ENCODE measurements at regions not wholly inside any gene's neighbourhood (a gene's known extent, or its start where the extent isn't known, plus 50 kb on each side); places are given as distances from the start of the nearest gene placed in this dataset.

- Mint-ChIP-seq H3K27ac (no peak overlapping the region), H3K9me3 (peaks cover 0 to 2% (median 0%) of the 10 kb centered on the region in 6 donors), H3K4me1 (no peaks in the 10 kb centered on the region), H3K36me3 (no peaks in the 10 kb centered on the region), H3K27me3 (ENCODE audit: low read depth in 3 of 3) (peaks cover 2 to 3% (median 2%) of the 10 kb centered on the region in 3 donors), H3K4me3 (no peak overlapping the region)
- no peak for DNase-seq
Measured at GRCh38 chr6:156319707-156320106, 457.5 kb upstream of the ARID1B start.

GRCh38 chr6:156316583-156317125 lies 460.5 kb upstream of the ARID1B start:
- no peak for DNase-seq
- peaks cover 2 to 3% (median 3%) of the 10 kb centered on the region in 3 donors for H3K27me3 Mint-ChIP-seq (ENCODE audit: low read depth in 3 of 3)
- H3K4me1 Mint-ChIP-seq: no peaks in the 10 kb centered on the region
- no peak overlapping the region for H3K27ac Mint-ChIP-seq
- H3K4me3 Mint-ChIP-seq: no peak overlapping the region
- peaks cover 0 to 2% (median 0%) of the 10 kb centered on the region in 6 donors for H3K9me3 Mint-ChIP-seq
- H3K36me3 Mint-ChIP-seq: no peaks in the 10 kb centered on the region

GRCh38 chr6:156315146-156315545 lies 462.0 kb upstream of the ARID1B start:
- no peak for DNase-seq
- H3K27me3 Mint-ChIP-seq (ENCODE audit: low read depth in 3 of 3): peaks cover 2 to 6% (median 3%) of the 10 kb centered on the region in 3 donors
- H3K4me1 Mint-ChIP-seq: no peaks in the 10 kb centered on the region
- H3K9me3 Mint-ChIP-seq: peaks cover 0 to 3% (median 0%) of the 10 kb centered on the region in 6 donors
- H3K4me3 Mint-ChIP-seq: no peak overlapping the region
- no peak overlapping the region for H3K27ac Mint-ChIP-seq
- H3K36me3 Mint-ChIP-seq: no peaks in the 10 kb centered on the region

- H3K4me3 Mint-ChIP-seq: no peak overlapping the region
- H3K4me1 Mint-ChIP-seq: no peaks in the 10 kb centered on the region
- peaks cover 0 to 6% (median 0%) of the 10 kb centered on the region in 3 donors for H3K27me3 Mint-ChIP-seq (ENCODE audit: low read depth in 3 of 3)
- no peak for DNase-seq
- H3K36me3 Mint-ChIP-seq: no peaks in the 10 kb centered on the region
- H3K27ac Mint-ChIP-seq: no peak overlapping the region
- H3K9me3 Mint-ChIP-seq: peaks cover 0 to 7% (median 0%) of the 10 kb centered on the region in 6 donors
Measured at GRCh38 chr6:156313037-156313436, 464.1 kb upstream of the ARID1B start.

- Mint-ChIP-seq H3K27me3 (ENCODE audit: low read depth in 3 of 3) (peaks cover 0 to 4% (median 0%) of the 10 kb centered on the region in 3 donors), H3K27ac (no peak overlapping the region), H3K9me3 (peaks cover 0 to 7% (median 0%) of the 10 kb centered on the region in 6 donors), H3K4me1 (no peaks in the 10 kb centered on the region), H3K4me3 (no peak overlapping the region), H3K36me3 (no peaks in the 10 kb centered on the region)
- DNase-seq: no peak
Measured at GRCh38 chr6:156311291-156311690, 465.9 kb upstream of the ARID1B start.

GRCh38 chr6:156310701-156311100 lies 466.5 kb upstream of the ARID1B start:
- no peaks in the 10 kb centered on the region for H3K36me3 Mint-ChIP-seq
- peaks cover 0 to 7% (median 0%) of the 10 kb centered on the region in 3 donors for H3K27me3 Mint-ChIP-seq (ENCODE audit: low read depth in 3 of 3)
- DNase-seq: no peak
- no peak overlapping the region for H3K27ac Mint-ChIP-seq
- H3K9me3 Mint-ChIP-seq: peaks cover 0 to 7% (median 0%) of the 10 kb centered on the region in 6 donors
- no peaks in the 10 kb centered on the region for H3K4me1 Mint-ChIP-seq
- no peak overlapping the region for H3K4me3 Mint-ChIP-seq

- H3K4me3 Mint-ChIP-seq: no peak overlapping the region
- H3K27ac Mint-ChIP-seq: no peak overlapping the region
- peaks cover 0 to 6% (median 0%) of the 10 kb centered on the region in 3 donors for H3K27me3 Mint-ChIP-seq (ENCODE audit: low read depth in 3 of 3)
- H3K9me3 Mint-ChIP-seq: peaks cover 0 to 7% (median 0%) of the 10 kb centered on the region in 6 donors
- H3K4me1 Mint-ChIP-seq: no peaks in the 10 kb centered on the region
- DNase-seq: no peak
- no peaks in the 10 kb centered on the region for H3K36me3 Mint-ChIP-seq
Measured at GRCh38 chr6:156309017-156309416, 468.2 kb upstream of the ARID1B start.

- no peak overlapping the region for H3K27ac Mint-ChIP-seq
Measured at GRCh38 chr6:156308604-156309003, 468.6 kb upstream of the ARID1B start.

GRCh38 chr6:156306531-156306930 lies 470.6 kb upstream of the ARID1B start:
- Mint-ChIP-seq H3K4me1 (no peaks in the 10 kb centered on the region), H3K9me3 (peaks cover 0 to 7% (median 0%) of the 10 kb centered on the region in 6 donors), H3K4me3 (no peak overlapping the region), H3K27ac (no peak overlapping the region), H3K27me3 (ENCODE audit: low read depth in 3 of 3) (peaks cover 0 to 8% (median 3%) of the 10 kb centered on the region in 3 donors), H3K36me3 (no peaks in the 10 kb centered on the region)
- DNase-seq: no peak

More at GRCh38 chr6:156308604-156309003, 468.6 kb upstream of the ARID1B start:
- H3K27me3 Mint-ChIP-seq (ENCODE audit: low read depth in 3 of 3): peaks cover 0 to 6% (median 0%) of the 10 kb centered on the region in 3 donors
- H3K4me1 Mint-ChIP-seq: no peaks in the 10 kb centered on the region
- H3K9me3 Mint-ChIP-seq: peaks cover 0 to 7% (median 0%) of the 10 kb centered on the region in 6 donors
- H3K4me3 Mint-ChIP-seq: no peak overlapping the region
- H3K36me3 Mint-ChIP-seq: no peaks in the 10 kb centered on the region
- DNase-seq: no peak

- Mint-ChIP-seq H3K9me3 (peaks cover 0 to 2% (median 0%) of the 10 kb centered on the region in 6 donors), H3K27me3 (ENCODE audit: low read depth in 3 of 3) (peaks cover 0 to 5% (median 2%) of the 10 kb centered on the region in 3 donors), H3K36me3 (no peaks in the 10 kb centered on the region), H3K4me3 (no peak overlapping the region), H3K27ac (no peak overlapping the region), H3K4me1 (no peaks in the 10 kb centered on the region)
- no peak for DNase-seq
Measured at GRCh38 chr6:156283091-156283490, 494.1 kb upstream of the ARID1B start.

GRCh38 chr6:156282087-156282486 lies 495.1 kb upstream of the ARID1B start:
- Mint-ChIP-seq H3K9me3 (peaks cover 0 to 5% (median 0%) of the 10 kb centered on the region in 6 donors), H3K4me3 (no peak overlapping the region), H3K4me1 (no peaks in the 10 kb centered on the region), H3K27ac (no peak overlapping the region), H3K27me3 (ENCODE audit: low read depth in 3 of 3) (peaks cover 0 to 7% (median 2%) of the 10 kb centered on the region in 3 donors), H3K36me3 (no peaks in the 10 kb centered on the region)
- no peak for DNase-seq

- Mint-ChIP-seq H3K4me1 (no peaks in the 10 kb centered on the region), H3K4me3 (no peak overlapping the region), H3K36me3 (no peaks in the 10 kb centered on the region), H3K9me3 (peaks cover 0 to 5% (median 0%) of the 10 kb centered on the region in 6 donors), H3K27ac (no peak overlapping the region), H3K27me3 (ENCODE audit: low read depth in 3 of 3) (peaks cover 0 to 7% (median 2%) of the 10 kb centered on the region in 3 donors)
- no peak for DNase-seq
Measured at GRCh38 chr6:156281266-156281665, 495.9 kb upstream of the ARID1B start.

- H3K27ac Mint-ChIP-seq: no peak overlapping the region
- H3K27me3 Mint-ChIP-seq (ENCODE audit: low read depth in 3 of 3): peaks cover 0 to 7% (median 2%) of the 10 kb centered on the region in 3 donors
- peaks cover 0 to 5% (median 0%) of the 10 kb centered on the region in 6 donors for H3K9me3 Mint-ChIP-seq
- no peak for DNase-seq
- no peaks in the 10 kb centered on the region for H3K36me3 Mint-ChIP-seq
- H3K4me1 Mint-ChIP-seq: no peaks in the 10 kb centered on the region
- H3K4me3 Mint-ChIP-seq: no peak overlapping the region
Measured at GRCh38 chr6:156280065-156280464, 497.1 kb upstream of the ARID1B start.

GRCh38 chr6:156279261-156279969 lies 497.8 kb upstream of the ARID1B start:
- no peak for DNase-seq
- Mint-ChIP-seq H3K4me1 (no peaks in the 10 kb centered on the region), H3K9me3 (peaks cover 0 to 5% (median 0%) of the 10 kb centered on the region in 6 donors), H3K36me3 (no peaks in the 10 kb centered on the region), H3K27me3 (ENCODE audit: low read depth in 3 of 3) (peaks cover 0 to 7% (median 2%) of the 10 kb centered on the region in 3 donors), H3K27ac (no peak overlapping the region), H3K4me3 (no peak overlapping the region)
